K562 (cell line): ENCODE measurements at regions not wholly inside any gene's neighbourhood (a gene's known extent, or its start where the extent isn't known, plus 50 kb on each side); places are given as distances from the start of the nearest gene placed in this dataset.

Experiments used
- PTRF ChIP-seq: fragments of 450-650 bp; IDR thresholded peaks from 2 replicates; pipeline ENCODE4 v1.6.1; 2016; ENCODE audit warnings: mild to moderate bottlenecking, missing genetic modification characterization, missing compliant biosample characterization
- U2AF1 ChIP-seq: fragments of 200-400 bp; formaldehyde crosslinking; optimal IDR thresholded peaks from 2 replicates; pipeline ENCODE3; 2017; ENCODE audit warnings: mild to moderate bottlenecking, low read depth, low read length, moderate library complexity
- WHSC1 ChIP-seq: IDR thresholded peaks from one replicate; pipeline ENCODE4 v1.6.1; 2012; ENCODE audit warnings: low read length, control low read depth, inconsistent platforms
- TF ChIP-seq, protein P1 (sequence below): sonication (generic); formaldehyde crosslinking; IDR thresholded peaks from 2 replicates; pipeline ENCODE4 v1.8.1; 2023; ENCODE audit warnings: missing genetic modification reagents, mild to moderate bottlenecking, borderline replicate concordance
- TF ChIP-seq, protein P2 (sequence below): sonication (generic); formaldehyde crosslinking; IDR thresholded peaks from 2 replicates; pipeline ENCODE4 v1.8.0; 2022; ENCODE audit warnings: mild to moderate bottlenecking, missing genetic modification reagents

DNA sequence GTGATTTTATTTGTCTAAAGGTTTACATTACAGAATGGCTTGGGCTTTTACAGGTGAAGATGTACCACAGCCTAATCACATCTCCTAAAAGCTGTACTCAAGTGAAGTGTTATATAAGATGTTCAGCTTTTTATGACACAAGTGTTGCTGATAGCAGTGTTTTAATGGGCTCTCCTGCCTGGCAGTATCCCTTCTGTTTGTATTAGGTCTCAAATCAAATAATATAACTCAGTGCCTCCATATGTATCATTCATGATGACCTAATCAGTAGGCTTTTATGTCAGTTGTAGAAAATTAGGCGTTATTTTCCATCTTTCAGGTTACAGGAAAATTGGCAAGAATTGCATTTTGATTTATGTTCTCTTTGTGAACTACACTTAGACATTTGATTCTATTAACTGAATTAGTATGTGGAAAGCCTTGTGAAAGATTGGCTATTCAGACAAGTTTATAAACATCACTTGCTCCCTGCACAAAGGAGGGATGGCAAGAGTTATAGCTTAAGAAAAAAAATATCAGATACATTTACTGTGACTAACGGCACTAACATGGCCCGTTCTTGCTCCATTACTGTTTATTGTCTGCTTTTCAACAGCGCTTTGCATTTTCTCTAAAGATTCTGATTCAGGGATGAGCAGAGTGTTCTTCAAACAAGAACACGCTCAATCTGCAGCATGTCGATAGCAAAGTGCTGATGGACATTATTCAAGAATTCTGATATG, 143.7 kb upstream of the DIO2 start (continued):
- TF ChIP-seq, protein P1, sequence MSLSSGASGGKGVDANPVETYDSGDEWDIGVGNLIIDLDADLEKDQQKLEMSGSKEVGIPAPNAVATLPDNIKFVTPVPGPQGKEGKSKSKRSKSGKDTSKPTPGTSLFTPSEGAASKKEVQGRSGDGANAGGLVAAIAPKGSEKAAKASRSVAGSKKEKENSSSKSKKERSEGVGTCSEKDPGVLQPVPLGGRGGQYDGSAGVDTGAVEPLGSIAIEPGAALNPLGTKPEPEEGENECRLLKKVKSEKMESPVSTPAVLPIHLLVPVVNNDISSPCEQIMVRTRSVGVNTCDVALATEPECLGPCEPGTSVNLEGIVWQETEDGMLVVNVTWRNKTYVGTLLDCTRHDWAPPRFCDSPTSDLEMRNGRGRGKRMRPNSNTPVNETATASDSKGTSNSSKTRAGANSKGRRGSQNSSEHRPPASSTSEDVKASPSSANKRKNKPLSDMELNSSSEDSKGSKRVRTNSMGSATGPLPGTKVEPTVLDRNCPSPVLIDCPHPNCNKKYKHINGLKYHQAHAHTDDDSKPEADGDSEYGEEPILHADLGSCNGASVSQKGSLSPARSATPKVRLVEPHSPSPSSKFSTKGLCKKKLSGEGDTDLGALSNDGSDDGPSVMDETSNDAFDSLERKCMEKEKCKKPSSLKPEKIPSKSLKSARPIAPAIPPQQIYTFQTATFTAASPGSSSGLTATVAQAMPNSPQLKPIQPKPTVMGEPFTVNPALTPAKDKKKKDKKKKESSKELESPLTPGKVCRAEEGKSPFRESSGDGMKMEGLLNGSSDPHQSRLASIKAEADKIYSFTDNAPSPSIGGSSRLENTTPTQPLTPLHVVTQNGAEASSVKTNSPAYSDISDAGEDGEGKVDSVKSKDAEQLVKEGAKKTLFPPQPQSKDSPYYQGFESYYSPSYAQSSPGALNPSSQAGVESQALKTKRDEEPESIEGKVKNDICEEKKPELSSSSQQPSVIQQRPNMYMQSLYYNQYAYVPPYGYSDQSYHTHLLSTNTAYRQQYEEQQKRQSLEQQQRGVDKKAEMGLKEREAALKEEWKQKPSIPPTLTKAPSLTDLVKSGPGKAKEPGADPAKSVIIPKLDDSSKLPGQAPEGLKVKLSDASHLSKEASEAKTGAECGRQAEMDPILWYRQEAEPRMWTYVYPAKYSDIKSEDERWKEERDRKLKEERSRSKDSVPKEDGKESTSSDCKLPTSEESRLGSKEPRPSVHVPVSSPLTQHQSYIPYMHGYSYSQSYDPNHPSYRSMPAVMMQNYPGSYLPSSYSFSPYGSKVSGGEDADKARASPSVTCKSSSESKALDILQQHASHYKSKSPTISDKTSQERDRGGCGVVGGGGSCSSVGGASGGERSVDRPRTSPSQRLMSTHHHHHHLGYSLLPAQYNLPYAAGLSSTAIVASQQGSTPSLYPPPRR = no peak
- no peak for TF ChIP-seq PTRF
- no peak for TF ChIP-seq WHSC1
- TF ChIP-seq U2AF1 = no peak
- TF ChIP-seq, protein P2, sequence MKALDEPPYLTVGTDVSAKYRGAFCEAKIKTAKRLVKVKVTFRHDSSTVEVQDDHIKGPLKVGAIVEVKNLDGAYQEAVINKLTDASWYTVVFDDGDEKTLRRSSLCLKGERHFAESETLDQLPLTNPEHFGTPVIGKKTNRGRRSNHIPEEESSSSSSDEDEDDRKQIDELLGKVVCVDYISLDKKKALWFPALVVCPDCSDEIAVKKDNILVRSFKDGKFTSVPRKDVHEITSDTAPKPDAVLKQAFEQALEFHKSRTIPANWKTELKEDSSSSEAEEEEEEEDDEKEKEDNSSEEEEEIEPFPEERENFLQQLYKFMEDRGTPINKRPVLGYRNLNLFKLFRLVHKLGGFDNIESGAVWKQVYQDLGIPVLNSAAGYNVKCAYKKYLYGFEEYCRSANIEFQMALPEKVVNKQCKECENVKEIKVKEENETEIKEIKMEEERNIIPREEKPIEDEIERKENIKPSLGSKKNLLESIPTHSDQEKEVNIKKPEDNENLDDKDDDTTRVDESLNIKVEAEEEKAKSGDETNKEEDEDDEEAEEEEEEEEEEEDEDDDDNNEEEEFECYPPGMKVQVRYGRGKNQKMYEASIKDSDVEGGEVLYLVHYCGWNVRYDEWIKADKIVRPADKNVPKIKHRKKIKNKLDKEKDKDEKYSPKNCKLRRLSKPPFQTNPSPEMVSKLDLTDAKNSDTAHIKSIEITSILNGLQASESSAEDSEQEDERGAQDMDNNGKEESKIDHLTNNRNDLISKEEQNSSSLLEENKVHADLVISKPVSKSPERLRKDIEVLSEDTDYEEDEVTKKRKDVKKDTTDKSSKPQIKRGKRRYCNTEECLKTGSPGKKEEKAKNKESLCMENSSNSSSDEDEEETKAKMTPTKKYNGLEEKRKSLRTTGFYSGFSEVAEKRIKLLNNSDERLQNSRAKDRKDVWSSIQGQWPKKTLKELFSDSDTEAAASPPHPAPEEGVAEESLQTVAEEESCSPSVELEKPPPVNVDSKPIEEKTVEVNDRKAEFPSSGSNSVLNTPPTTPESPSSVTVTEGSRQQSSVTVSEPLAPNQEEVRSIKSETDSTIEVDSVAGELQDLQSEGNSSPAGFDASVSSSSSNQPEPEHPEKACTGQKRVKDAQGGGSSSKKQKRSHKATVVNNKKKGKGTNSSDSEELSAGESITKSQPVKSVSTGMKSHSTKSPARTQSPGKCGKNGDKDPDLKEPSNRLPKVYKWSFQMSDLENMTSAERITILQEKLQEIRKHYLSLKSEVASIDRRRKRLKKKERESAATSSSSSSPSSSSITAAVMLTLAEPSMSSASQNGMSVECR (CRISPR knock-in tag) = no peak
